HEK293 (cell line): ENCODE measurements at regions not wholly inside any gene's neighbourhood (a gene's known extent, or its start where the extent isn't known, plus 50 kb on each side); places are given as distances from the start of the nearest gene placed in this dataset.

Source experiments
- CTCF ChIA-PET: fragments of 350-600 bp; formaldehyde crosslinking; extraction: SDS; loops from one replicate; lab custom pipeline; 2021; ENCODE audit warnings: antibody characterized with exemption; lab: Yijun Ruan, JAX
- POLR2A ChIA-PET: fragments of 300-600 bp; formaldehyde crosslinking; extraction: SDS; loops from one replicate; lab custom pipeline; 2020; ENCODE audit warnings: antibody characterized with exemption, inconsistent platforms; lab: Yijun Ruan, JAX
- H3K27ac ChIP-seq: fragments of 200-500 bp; sonication (Bioruptor generic); 2 replicates; pipeline ENCODE4 v1.5.1; 2014; ENCODE audit warnings: low read depth, low read length, control low read depth, inconsistent platforms; ENCODE audit errors: extremely low read depth
- H3K36me3 ChIP-seq, 2 experiments: fragments of 200-500 bp in 1 of 2; sonication (Bioruptor generic) in 1 of 2; 1 replicate in 1 of 2; 2 replicates in 1 of 2; pipeline ENCODE4 v1.5.1; 2014 to 2017; ENCODE audit warnings: inconsistent platforms in 2 of 2, low read length in 2 of 2; ENCODE audit not compliant: control insufficient read depth in 2 of 2, insufficient read depth in 1 of 2
- H3K4me1 ChIP-seq: fragments of 200-500 bp; sonication (Bioruptor generic); 2 replicates; pipeline ENCODE4 v1.5.1; 2014; ENCODE audit warnings: mild to moderate bottlenecking, low read length, inconsistent platforms; ENCODE audit not compliant: control insufficient read depth, insufficient read depth
- H3K4me3 ChIP-seq: 2 replicates; pipeline ENCODE4 v1.5.1; 2011; ENCODE audit warnings: low read depth, mild to moderate bottlenecking, control low read depth, low read length, moderate library complexity
- H3K9me3 ChIP-seq: fragments of 200-500 bp; sonication (Bioruptor generic); 2 replicates; pipeline ENCODE4 v1.5.1; 2014; ENCODE audit warnings: low read depth, low read length, inconsistent platforms; ENCODE audit not compliant: control insufficient read depth, insufficient read depth
- ATF2 ChIP-seq: fragments of 450-650 bp; formaldehyde crosslinking; IDR thresholded peaks from 2 replicates; pipeline ENCODE4 v1.5.1; 2016; ENCODE audit warnings: missing biosample characterization, missing genetic modification characterization, low read depth
- OSR2 ChIP-seq: fragments of 450-650 bp; formaldehyde crosslinking; IDR thresholded peaks from 2 replicates; pipeline ENCODE4 v1.5.1; 2016; ENCODE audit warnings: missing biosample characterization, missing genetic modification characterization
- ZBTB44 ChIP-seq: fragments of 450-650 bp; IDR thresholded peaks from 2 replicates; pipeline ENCODE4 v1.5.1; 2018; ENCODE audit warnings: missing biosample characterization, mild to moderate bottlenecking, missing genetic modification characterization
- ZBTB48 ChIP-seq: fragments of 450-650 bp; formaldehyde crosslinking; IDR thresholded peaks from 2 replicates; pipeline ENCODE4 v1.5.1; 2016; ENCODE audit warnings: missing biosample characterization, missing genetic modification characterization
- ZNF146 ChIP-seq: fragments of 450-650 bp; formaldehyde crosslinking; IDR thresholded peaks from 2 replicates; pipeline ENCODE4 v1.5.1; 2016; ENCODE audit warnings: missing biosample characterization, missing genetic modification characterization
- ZNF169 ChIP-seq: fragments of 450-650 bp; formaldehyde crosslinking; IDR thresholded peaks from 2 replicates; pipeline ENCODE4 v1.5.1; 2016; ENCODE audit warnings: missing biosample characterization, missing genetic modification characterization
- ZNF214 ChIP-seq: fragments of 450-650 bp; formaldehyde crosslinking; IDR thresholded peaks from 2 replicates; pipeline ENCODE4 v1.5.1; 2017; ENCODE audit warnings: missing biosample characterization, mild to moderate bottlenecking, missing genetic modification characterization, borderline replicate concordance
- ZNF23 ChIP-seq: fragments of 450-650 bp; formaldehyde crosslinking; IDR thresholded peaks from 2 replicates; pipeline ENCODE4 v1.5.1; 2016; ENCODE audit warnings: missing biosample characterization, missing genetic modification characterization, borderline replicate concordance
- ZNF266 ChIP-seq: fragments of 450-650 bp; formaldehyde crosslinking; IDR thresholded peaks from 2 replicates; pipeline ENCODE4 v1.5.1; 2016; ENCODE audit warnings: missing biosample characterization, missing genetic modification characterization, low read depth
- ZNF324 ChIP-seq: fragments of 450-650 bp; formaldehyde crosslinking; IDR thresholded peaks from 2 replicates; pipeline ENCODE4 v1.5.1; 2016; ENCODE audit warnings: missing biosample characterization, missing genetic modification characterization
- ZNF433 ChIP-seq: fragments of 450-650 bp; formaldehyde crosslinking; IDR thresholded peaks from 2 replicates; pipeline ENCODE4 v1.5.1; 2016; ENCODE audit warnings: missing biosample characterization, missing genetic modification characterization, low read depth
- ZNF530 ChIP-seq: fragments of 450-650 bp; formaldehyde crosslinking; IDR thresholded peaks from 2 replicates; pipeline ENCODE4 v1.5.1; 2016; ENCODE audit warnings: low read depth, missing biosample characterization, missing genetic modification characterization
- ZNF571 ChIP-seq: fragments of 450-650 bp; formaldehyde crosslinking; IDR thresholded peaks from 2 replicates; pipeline ENCODE4 v1.5.0; 2017; ENCODE audit warnings: missing biosample characterization, missing genetic modification characterization
- ZNF624 ChIP-seq: fragments of 450-650 bp; formaldehyde crosslinking; IDR thresholded peaks from 2 replicates; pipeline ENCODE4 v1.5.1; 2017; ENCODE audit warnings: missing biosample characterization, missing genetic modification characterization
- ZNF629 ChIP-seq: fragments of 450-650 bp; formaldehyde crosslinking; IDR thresholded peaks from 2 replicates; pipeline ENCODE4 v1.5.1; 2017; ENCODE audit warnings: missing biosample characterization, missing genetic modification characterization
- ZNF692 ChIP-seq: fragments of 450-650 bp; formaldehyde crosslinking; IDR thresholded peaks from 2 replicates; pipeline ENCODE4 v1.5.1; 2016; ENCODE audit warnings: missing biosample characterization, missing genetic modification characterization
- ZNF701 ChIP-seq: fragments of 450-650 bp; formaldehyde crosslinking; IDR thresholded peaks from 2 replicates; pipeline ENCODE4 v1.5.1; 2016; ENCODE audit warnings: missing biosample characterization, missing genetic modification characterization
- ZNF777 ChIP-seq: fragments of 450-650 bp; formaldehyde crosslinking; IDR thresholded peaks from 2 replicates; pipeline ENCODE4 v1.5.1; 2017; ENCODE audit warnings: missing biosample characterization, missing genetic modification characterization, borderline replicate concordance
- TF ChIP-seq, protein P1 (sequence below): fragments of 450-650 bp; formaldehyde crosslinking; conservative IDR thresholded peaks from 2 replicates; pipeline ENCODE4 v1.5.1; 2016; ENCODE audit warnings: low read depth, missing biosample characterization, missing genetic modification characterization

- CTCF ChIA-PET = no interaction called here
- TF ChIP-seq, protein P1, sequence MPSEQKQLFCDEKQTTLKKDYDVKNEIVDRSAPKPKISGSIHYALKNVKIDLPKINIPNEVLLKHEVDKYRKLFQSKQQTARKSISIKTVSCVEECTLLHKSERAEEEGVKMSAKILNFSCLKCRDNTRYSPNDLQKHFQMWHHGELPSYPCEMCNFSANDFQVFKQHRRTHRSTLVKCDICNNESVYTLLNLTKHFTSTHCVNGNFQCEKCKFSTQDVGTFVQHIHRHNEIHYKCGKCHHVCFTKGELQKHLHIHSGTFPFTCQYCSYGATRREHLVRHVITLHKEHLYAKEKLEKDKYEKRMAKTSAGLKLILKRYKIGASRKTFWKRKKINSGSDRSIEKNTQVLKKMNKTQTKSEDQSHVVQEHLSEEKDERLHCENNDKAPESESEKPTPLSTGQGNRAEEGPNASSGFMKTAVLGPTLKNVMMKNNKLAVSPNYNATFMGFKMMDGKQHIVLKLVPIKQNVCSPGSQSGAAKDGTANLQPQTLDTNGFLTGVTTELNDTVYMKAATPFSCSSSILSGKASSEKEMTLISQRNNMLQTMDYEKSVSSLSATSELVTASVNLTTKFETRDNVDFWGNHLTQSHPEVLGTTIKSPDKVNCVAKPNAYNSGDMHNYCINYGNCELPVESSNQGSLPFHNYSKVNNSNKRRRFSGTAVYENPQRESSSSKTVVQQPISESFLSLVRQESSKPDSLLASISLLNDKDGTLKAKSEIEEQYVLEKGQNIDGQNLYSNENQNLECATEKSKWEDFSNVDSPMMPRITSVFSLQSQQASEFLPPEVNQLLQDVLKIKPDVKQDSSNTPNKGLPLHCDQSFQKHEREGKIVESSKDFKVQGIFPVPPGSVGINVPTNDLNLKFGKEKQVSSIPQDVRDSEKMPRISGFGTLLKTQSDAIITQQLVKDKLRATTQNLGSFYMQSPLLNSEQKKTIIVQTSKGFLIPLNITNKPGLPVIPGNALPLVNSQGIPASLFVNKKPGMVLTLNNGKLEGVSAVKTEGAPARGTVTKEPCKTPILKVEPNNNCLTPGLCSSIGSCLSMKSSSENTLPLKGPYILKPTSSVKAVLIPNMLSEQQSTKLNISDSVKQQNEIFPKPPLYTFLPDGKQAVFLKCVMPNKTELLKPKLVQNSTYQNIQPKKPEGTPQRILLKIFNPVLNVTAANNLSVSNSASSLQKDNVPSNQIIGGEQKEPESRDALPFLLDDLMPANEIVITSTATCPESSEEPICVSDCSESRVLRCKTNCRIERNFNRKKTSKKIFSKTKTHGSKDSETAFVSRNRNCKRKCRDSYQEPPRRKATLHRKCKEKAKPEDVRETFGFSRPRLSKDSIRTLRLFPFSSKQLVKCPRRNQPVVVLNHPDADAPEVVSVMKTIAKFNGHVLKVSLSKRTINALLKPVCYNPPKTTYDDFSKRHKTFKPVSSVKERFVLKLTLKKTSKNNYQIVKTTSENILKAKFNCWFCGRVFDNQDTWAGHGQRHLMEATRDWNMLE (tag by site-specific recombination) = no peak
- TF ChIP-seq ZNF624 (tag by site-specific recombination) = no peak
- TF ChIP-seq ZNF169 = no peak
- TF ChIP-seq ZNF433 (tag by site-specific recombination) = no peak
- TF ChIP-seq ZNF629 (tag by site-specific recombination) = no peak
- TF ChIP-seq ZNF146 (tag by site-specific recombination) = no peak
- no peak for TF ChIP-seq ZNF692 (tag by site-specific recombination)
- no peak for TF ChIP-seq ZNF571
- TF ChIP-seq ZNF530 (tag by site-specific recombination) = no peak
- TF ChIP-seq ZNF701 (tag by site-specific recombination) = no peak
- no peak for TF ChIP-seq ZNF777 (tag by site-specific recombination)
- no peak for TF ChIP-seq ZNF324 (tag by site-specific recombination)
- TF ChIP-seq ATF2 (tag by site-specific recombination) = no peak
- no peak for TF ChIP-seq ZNF214
- no peak for TF ChIP-seq OSR2 (tag by site-specific recombination)
- no peak for TF ChIP-seq ZBTB44 (tag by site-specific recombination)
- TF ChIP-seq ZBTB48 (tag by site-specific recombination) = no peak
- no peak for TF ChIP-seq ZNF23 (tag by site-specific recombination)
- TF ChIP-seq ZNF266 (tag by site-specific recombination) = no peak
- TF ChIP-seq, all 188 proteins: peak for 0
- Histone ChIP-seq H3K36me3 (no peaks in the 10 kb centered on the region), H3K9me3 (no peaks in the 10 kb centered on the region), H3K27ac (no peak overlapping the region), H3K4me3 (no peak overlapping the region), H3K4me1 (no peaks in the 10 kb centered on the region)
- POLR2A ChIA-PET = no interaction called here
Measured at GRCh38 chr4:66225539-66225938, 555.2 kb upstream of the EPHA5 start.
